ENCODE measurements at regions not wholly inside any gene's neighbourhood (a gene's known extent, or its start where the extent isn't known, plus 50 kb on each side); places are given as distances from the start of the nearest gene placed in this dataset.

DNA sequence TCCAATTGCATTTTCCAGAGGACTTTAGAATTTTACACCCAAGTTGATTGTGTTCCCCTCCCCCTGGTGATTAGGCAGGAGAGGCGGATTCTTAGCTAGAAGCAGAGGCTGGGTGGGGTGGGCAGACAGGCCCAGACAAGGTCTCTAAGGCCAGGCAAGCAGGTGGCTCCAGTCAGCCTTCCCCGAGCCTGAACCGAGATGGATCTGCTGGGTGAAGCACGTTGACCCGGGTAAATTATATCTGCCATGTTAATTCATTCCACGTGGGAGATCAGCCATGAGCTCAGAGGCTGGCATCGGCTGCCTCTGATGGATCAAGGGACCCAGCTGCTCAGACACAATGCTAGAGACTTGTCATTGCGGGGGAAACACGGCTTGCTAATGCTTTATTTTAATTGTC lies 159.5 kb upstream of the MAFB start:
- no peak for TF ChIP-seq EZH2 (IDR thresholded peaks at IDR 0.05; ENCODE audit: borderline replicate concordance, low read depth, low read length, poor library complexity, severe bottlenecking)
- intact Hi-C loops (cut with micrococcal nuclease; ENCODE audit: unreplicated experiment): no loop called here
- H3K27ac ChIP-seq (ENCODE audit: low read depth, low read length, poor library complexity, severe bottlenecking): no peak overlapping the region
- ChIA-PET POLR2A (ENCODE audit: low non-redundant PET) (no interaction called here), CTCF (no interaction called here)
- H3K9me3 ChIP-seq (ENCODE audit: low read depth, low read length, poor library complexity, severe bottlenecking): no peaks in the 10 kb centered on the region
- H3K4me1 ChIP-seq (ENCODE audit: insufficient read depth, low read length, poor library complexity, severe bottlenecking): peaks cover 28% of the 10 kb centered on the region
- DNase-seq (ENCODE audit: low spot score): peak; percentile 18
- H3K4me3 ChIP-seq (ENCODE audit: low read depth, low read length, poor library complexity, severe bottlenecking): no peak overlapping the region
- H3K27me3 ChIP-seq (replicated peaks; ENCODE audit: insufficient read depth, low read depth, low read length, poor library complexity): peaks cover 23% of the 10 kb centered on the region
- no TSS peak for BruUV-seq (replicated peaks)
- no peaks in the 10 kb centered on the region for H3K36me3 ChIP-seq (ENCODE audit: insufficient read depth, low read length, poor library complexity, severe bottlenecking)

DNA sequence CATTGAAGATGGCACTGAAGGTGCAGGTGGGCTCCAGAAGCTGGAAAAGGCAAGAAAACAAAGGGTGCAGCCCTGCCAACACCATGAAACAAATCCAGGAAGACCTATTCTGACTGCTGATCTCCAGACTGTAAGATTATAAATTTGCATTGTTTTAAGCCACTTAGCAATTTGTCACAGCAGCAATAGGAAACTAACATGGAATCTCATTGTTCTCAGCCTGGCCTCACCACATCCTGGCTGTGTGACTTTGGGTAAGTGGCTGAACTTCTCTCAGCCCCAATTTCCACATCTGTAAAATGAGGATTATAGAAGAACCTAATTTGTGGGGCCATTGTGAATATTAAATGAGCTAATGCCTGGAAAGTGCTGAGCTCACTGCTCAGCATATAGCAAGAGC lies 160.4 kb upstream of the MAFB start:
- Histone ChIP-seq H3K36me3 (ENCODE audit: insufficient read depth, low read length, poor library complexity, severe bottlenecking) (no peaks in the 10 kb centered on the region), H3K27ac (ENCODE audit: low read depth, low read length, poor library complexity, severe bottlenecking) (no peak overlapping the region), H3K9me3 (ENCODE audit: low read depth, low read length, poor library complexity, severe bottlenecking) (no peaks in the 10 kb centered on the region), H3K27me3 (replicated peaks; ENCODE audit: insufficient read depth, low read depth, low read length, poor library complexity) (peaks cover 26% of the 10 kb centered on the region), H3K4me3 (ENCODE audit: low read depth, low read length, poor library complexity, severe bottlenecking) (no peak overlapping the region), H3K4me1 (ENCODE audit: insufficient read depth, low read length, poor library complexity, severe bottlenecking) (peaks cover 19% of the 10 kb centered on the region)
- intact Hi-C loops (cut with micrococcal nuclease; ENCODE audit: unreplicated experiment): no loop called here
- no peak for DNase-seq (ENCODE audit: low spot score)
- TF ChIP-seq, protein P1, sequence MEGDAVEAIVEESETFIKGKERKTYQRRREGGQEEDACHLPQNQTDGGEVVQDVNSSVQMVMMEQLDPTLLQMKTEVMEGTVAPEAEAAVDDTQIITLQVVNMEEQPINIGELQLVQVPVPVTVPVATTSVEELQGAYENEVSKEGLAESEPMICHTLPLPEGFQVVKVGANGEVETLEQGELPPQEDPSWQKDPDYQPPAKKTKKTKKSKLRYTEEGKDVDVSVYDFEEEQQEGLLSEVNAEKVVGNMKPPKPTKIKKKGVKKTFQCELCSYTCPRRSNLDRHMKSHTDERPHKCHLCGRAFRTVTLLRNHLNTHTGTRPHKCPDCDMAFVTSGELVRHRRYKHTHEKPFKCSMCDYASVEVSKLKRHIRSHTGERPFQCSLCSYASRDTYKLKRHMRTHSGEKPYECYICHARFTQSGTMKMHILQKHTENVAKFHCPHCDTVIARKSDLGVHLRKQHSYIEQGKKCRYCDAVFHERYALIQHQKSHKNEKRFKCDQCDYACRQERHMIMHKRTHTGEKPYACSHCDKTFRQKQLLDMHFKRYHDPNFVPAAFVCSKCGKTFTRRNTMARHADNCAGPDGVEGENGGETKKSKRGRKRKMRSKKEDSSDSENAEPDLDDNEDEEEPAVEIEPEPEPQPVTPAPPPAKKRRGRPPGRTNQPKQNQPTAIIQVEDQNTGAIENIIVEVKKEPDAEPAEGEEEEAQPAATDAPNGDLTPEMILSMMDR (conservative IDR thresholded peaks at IDR 0.05; ENCODE audit: low read depth, low read length): no peak
- no peak for TF ChIP-seq EZH2 (IDR thresholded peaks at IDR 0.05; ENCODE audit: borderline replicate concordance, low read depth, low read length, poor library complexity, severe bottlenecking)
- ChIA-PET POLR2A (ENCODE audit: low non-redundant PET) (no interaction called here), CTCF (no interaction called here)
- no TSS peak for BruUV-seq (replicated peaks)

DNA sequence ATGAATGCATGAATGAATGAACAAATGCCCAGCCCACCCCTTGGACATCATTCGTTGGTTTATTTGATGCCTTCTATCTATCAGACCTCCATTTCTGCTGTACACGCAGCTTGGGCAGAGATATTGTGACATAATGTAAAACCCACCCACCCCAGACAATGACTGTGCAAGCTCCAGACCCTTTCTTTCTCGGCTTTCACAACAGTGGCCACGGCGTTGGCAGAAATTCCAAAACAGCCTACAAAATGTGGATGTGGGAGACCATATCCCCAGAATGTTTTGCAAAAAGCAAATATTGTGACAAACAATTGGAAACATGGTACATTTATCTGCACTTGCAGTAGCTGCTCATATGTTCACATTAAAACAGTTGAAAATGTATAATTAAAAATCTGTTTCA lies 162.0 kb upstream of the MAFB start:
- no peaks in the 10 kb centered on the region for H3K36me3 ChIP-seq (ENCODE audit: insufficient read depth, low read length, poor library complexity, severe bottlenecking)
- no peak overlapping the region for H3K27ac ChIP-seq (ENCODE audit: low read depth, low read length, poor library complexity, severe bottlenecking)
- intact Hi-C loops (cut with micrococcal nuclease; ENCODE audit: unreplicated experiment): no loop called here
- ChIA-PET CTCF (no interaction called here), POLR2A (ENCODE audit: low non-redundant PET) (interaction anchor here (0.7 kb wide), 1 partner anchor 645 kb away, joined by 4 read pairs; no protein-coding TSS in a partner anchor)
- TF ChIP-seq, protein P1 (conservative IDR thresholded peaks at IDR 0.05; ENCODE audit: low read depth, low read length): no peak
- no peak for TF ChIP-seq EZH2 (IDR thresholded peaks at IDR 0.05; ENCODE audit: borderline replicate concordance, low read depth, low read length, poor library complexity, severe bottlenecking)
- BruUV-seq (replicated peaks): no TSS peak
- H3K4me1 ChIP-seq (ENCODE audit: insufficient read depth, low read length, poor library complexity, severe bottlenecking): peaks cover 13% of the 10 kb centered on the region
- H3K27me3 ChIP-seq (replicated peaks; ENCODE audit: insufficient read depth, low read depth, low read length, poor library complexity): peaks cover 37% of the 10 kb centered on the region
- no peak overlapping the region for H3K4me3 ChIP-seq (ENCODE audit: low read depth, low read length, poor library complexity, severe bottlenecking)
- DNase-seq (ENCODE audit: low spot score): no peak
- no peaks in the 10 kb centered on the region for H3K9me3 ChIP-seq (ENCODE audit: low read depth, low read length, poor library complexity, severe bottlenecking)

DNA sequence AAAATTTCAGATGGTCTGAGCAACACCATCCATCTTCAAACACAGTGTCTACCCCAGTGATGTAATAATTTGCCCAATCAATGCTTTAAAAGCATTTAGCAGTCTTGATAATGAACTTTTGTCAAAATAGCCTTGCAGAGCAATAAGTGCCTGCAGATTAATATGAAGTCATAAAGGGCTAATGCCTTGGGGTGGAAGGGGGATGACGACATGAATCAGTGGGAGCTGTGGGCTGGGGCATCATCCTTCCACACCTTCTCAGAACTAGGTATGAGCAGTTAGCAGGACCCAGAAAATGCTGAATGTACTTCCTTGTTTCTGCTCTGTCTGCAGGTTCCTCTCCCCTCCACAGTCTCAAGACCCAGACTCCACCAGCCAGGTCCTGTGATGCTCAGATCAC lies 166.2 kb upstream of the MAFB start:
- DNase-seq (ENCODE audit: low spot score): no peak
- no TSS peak for BruUV-seq (replicated peaks)
- intact Hi-C loops (cut with micrococcal nuclease; ENCODE audit: unreplicated experiment): no loop called here
- Histone ChIP-seq H3K27me3 (replicated peaks; ENCODE audit: insufficient read depth, low read depth, low read length, poor library complexity) (peaks cover 69% of the 10 kb centered on the region), H3K9me3 (ENCODE audit: low read depth, low read length, poor library complexity, severe bottlenecking) (no peaks in the 10 kb centered on the region), H3K4me1 (ENCODE audit: insufficient read depth, low read length, poor library complexity, severe bottlenecking) (no peaks in the 10 kb centered on the region), H3K27ac (ENCODE audit: low read depth, low read length, poor library complexity, severe bottlenecking) (no peak overlapping the region), H3K4me3 (ENCODE audit: low read depth, low read length, poor library complexity, severe bottlenecking) (no peak overlapping the region), H3K36me3 (ENCODE audit: insufficient read depth, low read length, poor library complexity, severe bottlenecking) (no peaks in the 10 kb centered on the region)
- POLR2A ChIA-PET (ENCODE audit: low non-redundant PET): no interaction called here
- CTCF ChIA-PET: no interaction called here
- no peak for TF ChIP-seq EZH2 (IDR thresholded peaks at IDR 0.05; ENCODE audit: borderline replicate concordance, low read depth, low read length, poor library complexity, severe bottlenecking)
- TF ChIP-seq, protein P1 (conservative IDR thresholded peaks at IDR 0.05; ENCODE audit: low read depth, low read length): no peak

All from A673 (cell line).